Upper lobe of right lung (tissue), 1 donor: ENCODE measurements at regions not wholly inside any gene's neighbourhood (a gene's known extent, or its start where the extent isn't known, plus 50 kb on each side); places are given as distances from the start of the nearest gene placed in this dataset.

Experiments used
- ATAC-seq: fragments of 200-7000 bp; cut with Tn5 transposase; one replicate; pipeline ENCODE4 v1.9.1; 2020; ENCODE audit warnings: mild to moderate bottlenecking, moderate library complexity
- DNase-seq: peaks from one replicate; pipeline ENCODE4 v3.0.0-alpha.2; 2020
- H3K27ac ChIP-seq: fragments of 200-600 bp; one replicate; pipeline ENCODE4 v1.8.0; 2022
- H3K27me3 ChIP-seq: fragments of 200-600 bp; one replicate; pipeline ENCODE4 v1.8.0; 2022; ENCODE audit warnings: mild to moderate bottlenecking
- H3K36me3 ChIP-seq: fragments of 200-600 bp; one replicate; pipeline ENCODE4 v1.8.0; 2022
- H3K4me1 ChIP-seq: fragments of 200-600 bp; one replicate; pipeline ENCODE4 v1.8.0; 2022
- H3K4me3 ChIP-seq: fragments of 200-600 bp; one replicate; pipeline ENCODE4 v1.8.0; 2022; ENCODE audit warnings: mild to moderate bottlenecking
- H3K9me3 ChIP-seq: fragments of 200-600 bp; one replicate; pipeline ENCODE4 v1.8.0; 2022
- intact Hi-C: fragments of 100-400 bp; cut with DNase I; formaldehyde crosslinking; loops from one replicate; pipeline ENCODE4 v1.11.0; 2022
- TF ChIP-seq, protein P1 (sequence below): fragments of 200-600 bp; IDR thresholded peaks from one replicate; pipeline ENCODE4 v1.8.0; 2022; ENCODE audit warnings: antibody characterized with exemption
- donor health status: DM: no; HTN: yes; CAD: no; lungs with severe emphysema.

- no peaks in the 10 kb centered on the region for H3K9me3 ChIP-seq
- TF ChIP-seq, protein P1, sequence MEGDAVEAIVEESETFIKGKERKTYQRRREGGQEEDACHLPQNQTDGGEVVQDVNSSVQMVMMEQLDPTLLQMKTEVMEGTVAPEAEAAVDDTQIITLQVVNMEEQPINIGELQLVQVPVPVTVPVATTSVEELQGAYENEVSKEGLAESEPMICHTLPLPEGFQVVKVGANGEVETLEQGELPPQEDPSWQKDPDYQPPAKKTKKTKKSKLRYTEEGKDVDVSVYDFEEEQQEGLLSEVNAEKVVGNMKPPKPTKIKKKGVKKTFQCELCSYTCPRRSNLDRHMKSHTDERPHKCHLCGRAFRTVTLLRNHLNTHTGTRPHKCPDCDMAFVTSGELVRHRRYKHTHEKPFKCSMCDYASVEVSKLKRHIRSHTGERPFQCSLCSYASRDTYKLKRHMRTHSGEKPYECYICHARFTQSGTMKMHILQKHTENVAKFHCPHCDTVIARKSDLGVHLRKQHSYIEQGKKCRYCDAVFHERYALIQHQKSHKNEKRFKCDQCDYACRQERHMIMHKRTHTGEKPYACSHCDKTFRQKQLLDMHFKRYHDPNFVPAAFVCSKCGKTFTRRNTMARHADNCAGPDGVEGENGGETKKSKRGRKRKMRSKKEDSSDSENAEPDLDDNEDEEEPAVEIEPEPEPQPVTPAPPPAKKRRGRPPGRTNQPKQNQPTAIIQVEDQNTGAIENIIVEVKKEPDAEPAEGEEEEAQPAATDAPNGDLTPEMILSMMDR: no peak
- ATAC-seq: no peak
- DNase-seq: no peak
- no peaks in the 10 kb centered on the region for H3K27me3 ChIP-seq
- H3K4me1 ChIP-seq: peaks cover 9% of the 10 kb centered on the region
- H3K4me3 ChIP-seq: no peak overlapping the region
- intact Hi-C loops: no loop called here
- H3K27ac ChIP-seq: no peak overlapping the region
- H3K36me3 ChIP-seq: no peaks in the 10 kb centered on the region
These were observed 145.5 kb downstream of the ANXA5 start for GRCh38 chr4:121551271-121551670.

DNA sequence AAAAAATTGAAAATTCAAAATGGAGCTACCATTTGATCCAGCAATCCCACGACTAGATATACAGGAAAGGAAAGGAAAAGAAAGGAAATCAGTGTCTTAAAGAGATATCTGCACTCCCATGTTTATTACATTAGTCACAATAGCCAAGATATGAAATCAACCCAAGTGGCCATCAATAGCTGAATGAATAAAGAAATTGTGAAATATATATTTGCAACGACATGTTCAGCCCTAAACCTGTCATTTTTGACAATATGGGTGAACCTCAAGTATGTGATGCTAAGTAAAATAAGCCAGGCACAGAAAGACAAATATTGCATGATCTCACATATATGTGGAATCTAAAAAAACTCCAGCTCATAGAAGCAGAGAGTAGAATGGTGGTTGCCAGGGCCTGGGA, 155.1 kb downstream of the ANXA5 start:
- Histone ChIP-seq H3K4me3 (no peak overlapping the region), H3K36me3 (no peaks in the 10 kb centered on the region), H3K27me3 (no peaks in the 10 kb centered on the region), H3K4me1 (no peaks in the 10 kb centered on the region), H3K27ac (no peak overlapping the region), H3K9me3 (no peaks in the 10 kb centered on the region)
- DNase-seq (no peak), ATAC-seq (no peak)
- TF ChIP-seq, protein P1: no peak
- intact Hi-C loops: no loop called here

GRCh38 chr4:121535351-121535750, 154.5 kb upstream of the QRFPR start:
- H3K36me3 ChIP-seq: no peaks in the 10 kb centered on the region
- no peaks in the 10 kb centered on the region for H3K27me3 ChIP-seq
- intact Hi-C loops: no loop called here
- H3K9me3 ChIP-seq: no peaks in the 10 kb centered on the region
- no peaks in the 10 kb centered on the region for H3K4me1 ChIP-seq
- H3K27ac ChIP-seq: no peak overlapping the region
- H3K4me3 ChIP-seq: no peak overlapping the region
- DNase-seq: no peak
- TF ChIP-seq, protein P1: no peak
- ATAC-seq: no peak

DNA sequence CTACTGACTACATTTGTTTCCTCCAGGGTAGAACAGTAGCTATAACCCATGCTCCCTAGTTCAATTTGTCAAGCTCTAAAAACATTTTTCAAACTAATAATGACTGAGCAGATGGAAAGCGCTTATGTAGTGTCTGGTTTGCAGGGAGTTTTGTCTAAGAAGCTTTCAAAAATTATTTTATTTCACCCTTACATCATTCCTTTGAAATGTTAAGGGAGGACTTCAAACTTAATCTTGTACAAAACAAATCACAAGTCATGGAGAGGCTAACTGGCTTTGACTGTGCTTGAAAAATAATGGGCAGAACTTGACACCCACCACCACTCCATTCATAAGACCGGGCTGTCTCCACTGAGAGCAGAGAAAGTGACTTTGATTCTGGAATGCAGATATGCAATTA, 153.4 kb upstream of the QRFPR start:
- Histone ChIP-seq H3K4me3 (no peak overlapping the region), H3K27ac (no peak overlapping the region), H3K4me1 (no peaks in the 10 kb centered on the region), H3K9me3 (no peaks in the 10 kb centered on the region), H3K36me3 (no peaks in the 10 kb centered on the region), H3K27me3 (no peaks in the 10 kb centered on the region)
- DNase-seq: no peak
- intact Hi-C loops: no loop called here
- no peak for ATAC-seq
- TF ChIP-seq, protein P1: no peak

DNA sequence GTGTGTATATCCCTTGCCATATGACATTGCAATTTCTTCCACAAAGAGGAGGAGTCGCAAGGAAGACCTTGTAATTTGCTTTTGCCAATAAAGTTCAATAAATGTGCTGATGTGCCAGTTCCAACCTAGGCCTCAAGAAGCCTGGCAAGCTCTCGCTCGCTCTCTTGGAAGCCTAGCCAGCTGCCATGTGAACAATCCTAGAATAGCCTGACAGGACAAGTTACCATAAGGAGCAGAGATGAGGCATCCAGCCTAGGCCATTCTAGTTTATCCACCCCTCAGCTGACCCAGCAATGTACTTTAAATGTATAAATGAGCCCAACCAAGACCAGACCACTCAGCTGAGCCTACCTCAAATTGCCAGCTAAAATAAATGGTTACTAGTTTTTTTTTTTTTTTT, 145.7 kb upstream of the QRFPR start:
- Histone ChIP-seq H3K4me3 (no peak overlapping the region), H3K36me3 (no peaks in the 10 kb centered on the region), H3K27ac (no peak overlapping the region), H3K27me3 (no peaks in the 10 kb centered on the region), H3K9me3 (no peaks in the 10 kb centered on the region), H3K4me1 (no peaks in the 10 kb centered on the region)
- intact Hi-C loops: no loop called here
- TF ChIP-seq, protein P1: no peak
- DNase-seq: no peak
- no peak for ATAC-seq

DNA sequence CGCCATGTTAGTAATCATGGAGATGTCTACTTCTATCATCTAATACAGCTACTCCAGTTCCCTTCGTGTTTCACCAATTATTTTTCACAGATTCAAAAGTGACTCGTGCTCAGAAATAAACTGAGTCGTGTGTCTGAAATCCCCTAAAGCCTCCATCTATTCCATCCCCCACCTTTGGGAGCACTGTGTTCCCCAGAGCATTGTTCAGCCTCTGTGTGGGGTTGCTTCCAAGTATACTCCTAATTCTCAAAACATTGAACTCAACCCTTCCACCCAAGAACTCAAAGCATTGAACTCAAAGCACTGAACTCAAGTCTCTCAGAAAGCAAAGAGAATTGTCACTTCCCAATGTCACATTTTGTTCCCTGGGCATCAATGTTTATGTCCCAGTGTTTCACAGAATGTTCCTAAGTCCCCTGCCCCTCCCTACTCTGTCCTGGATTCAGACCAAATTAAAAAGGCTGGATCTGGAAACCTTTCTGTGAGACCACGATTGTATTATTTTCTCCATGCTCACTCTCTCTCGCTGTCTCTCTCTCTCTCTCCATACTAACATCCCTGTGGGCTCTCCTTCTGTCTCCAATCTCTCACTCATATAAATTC, 138.5 kb upstream of the QRFPR start:
- Histone ChIP-seq H3K4me3 (no peak overlapping the region), H3K27me3 (no peaks in the 10 kb centered on the region), H3K36me3 (no peaks in the 10 kb centered on the region), H3K27ac (no peak overlapping the region), H3K9me3 (no peaks in the 10 kb centered on the region), H3K4me1 (no peaks in the 10 kb centered on the region)
- TF ChIP-seq, protein P1: no peak
- intact Hi-C loops: no loop called here
- DNase-seq (no peak), ATAC-seq (no peak)
